HEK293 (cell line): ENCODE measurements at regions not wholly inside any gene's neighbourhood (a gene's known extent, or its start where the extent isn't known, plus 50 kb on each side); places are given as distances from the start of the nearest gene placed in this dataset.

Experiments
- CTCF ChIA-PET: fragments of 350-600 bp; formaldehyde crosslinking; extraction: SDS; loops from one replicate; lab custom pipeline; 2021; ENCODE audit warnings: antibody characterized with exemption; lab: Yijun Ruan, JAX
- POLR2A ChIA-PET: fragments of 300-600 bp; formaldehyde crosslinking; extraction: SDS; loops from one replicate; lab custom pipeline; 2020; ENCODE audit warnings: antibody characterized with exemption, inconsistent platforms; lab: Yijun Ruan, JAX
- H3K27ac ChIP-seq: fragments of 200-500 bp; sonication (Bioruptor generic); 2 replicates; pipeline ENCODE4 v1.5.1; 2014; ENCODE audit warnings: low read depth, low read length, control low read depth, inconsistent platforms; ENCODE audit errors: extremely low read depth
- H3K36me3 ChIP-seq, 2 experiments: fragments of 200-500 bp in 1 of 2; sonication (Bioruptor generic) in 1 of 2; 1 replicate in 1 of 2; 2 replicates in 1 of 2; pipeline ENCODE4 v1.5.1; 2014 to 2017; ENCODE audit warnings: inconsistent platforms in 2 of 2, low read length in 2 of 2; ENCODE audit not compliant: control insufficient read depth in 2 of 2, insufficient read depth in 1 of 2
- H3K4me1 ChIP-seq: fragments of 200-500 bp; sonication (Bioruptor generic); 2 replicates; pipeline ENCODE4 v1.5.1; 2014; ENCODE audit warnings: mild to moderate bottlenecking, low read length, inconsistent platforms; ENCODE audit not compliant: control insufficient read depth, insufficient read depth
- H3K4me3 ChIP-seq: 2 replicates; pipeline ENCODE4 v1.5.1; 2011; ENCODE audit warnings: low read depth, mild to moderate bottlenecking, control low read depth, low read length, moderate library complexity
- H3K9me3 ChIP-seq: fragments of 200-500 bp; sonication (Bioruptor generic); 2 replicates; pipeline ENCODE4 v1.5.1; 2014; ENCODE audit warnings: low read depth, low read length, inconsistent platforms; ENCODE audit not compliant: control insufficient read depth, insufficient read depth
- MYNN ChIP-seq: fragments of 450-650 bp; formaldehyde crosslinking; IDR thresholded peaks from 2 replicates; pipeline ENCODE4 v1.5.1; 2016; ENCODE audit warnings: missing biosample characterization, missing genetic modification characterization, borderline replicate concordance
- OVOL3 ChIP-seq: fragments of 450-650 bp; formaldehyde crosslinking; IDR thresholded peaks from 2 replicates; pipeline ENCODE4 v1.5.1; 2016; ENCODE audit warnings: missing biosample characterization, missing genetic modification characterization
- ZBTB1 ChIP-seq: fragments of 450-650 bp; formaldehyde crosslinking; IDR thresholded peaks from 2 replicates; pipeline ENCODE4 v1.5.1; 2016; ENCODE audit warnings: missing biosample characterization, missing genetic modification characterization
- ZBTB10 ChIP-seq: fragments of 450-650 bp; formaldehyde crosslinking; IDR thresholded peaks from 2 replicates; pipeline ENCODE4 v1.5.1; 2016; ENCODE audit warnings: missing biosample characterization, missing genetic modification characterization
- ZBTB48 ChIP-seq: fragments of 450-650 bp; formaldehyde crosslinking; IDR thresholded peaks from 2 replicates; pipeline ENCODE4 v1.5.1; 2016; ENCODE audit warnings: missing biosample characterization, missing genetic modification characterization
- ZNF148 ChIP-seq: fragments of 450-650 bp; formaldehyde crosslinking; IDR thresholded peaks from 2 replicates; pipeline ENCODE4 v1.5.0; 2017; ENCODE audit warnings: missing biosample characterization, missing genetic modification characterization, borderline replicate concordance
- ZNF248 ChIP-seq: fragments of 450-650 bp; formaldehyde crosslinking; IDR thresholded peaks from 2 replicates; pipeline ENCODE4 v1.5.1; 2017; ENCODE audit warnings: missing biosample characterization, missing genetic modification characterization
- ZNF274 ChIP-seq, 2 experiments: fragments of 200-500 bp in 1 of 2; fragments of 450-650 bp in 1 of 2; sonication (Bioruptor generic) in 1 of 2; formaldehyde crosslinking in 1 of 2; IDR thresholded peaks; 2 replicates each; pipeline versions ENCODE4 v1.5.1 to v1.6.1; 2014 to 2016; ENCODE audit warnings: borderline replicate concordance in 1 of 2, inconsistent platforms in 1 of 2, low read length in 1 of 2, missing biosample characterization in 1 of 2, missing genetic modification characterization in 1 of 2
- ZNF514 ChIP-seq: fragments of 450-650 bp; formaldehyde crosslinking; IDR thresholded peaks from 2 replicates; pipeline ENCODE4 v1.5.1; 2016; ENCODE audit warnings: missing biosample characterization, missing genetic modification characterization
- ZNF664 ChIP-seq: fragments of 450-650 bp; formaldehyde crosslinking; IDR thresholded peaks from 2 replicates; pipeline ENCODE4 v1.5.1; 2016; ENCODE audit warnings: missing biosample characterization, missing genetic modification characterization
- ZNF670 ChIP-seq: fragments of 450-650 bp; formaldehyde crosslinking; IDR thresholded peaks from 2 replicates; pipeline ENCODE4 v1.5.1; 2016; ENCODE audit warnings: missing biosample characterization, missing genetic modification characterization, low read depth
- ZNF704 ChIP-seq: fragments of 450-650 bp; formaldehyde crosslinking; IDR thresholded peaks from 2 replicates; pipeline ENCODE4 v1.5.1; 2016; ENCODE audit warnings: missing biosample characterization, missing genetic modification characterization
- ZNF785 ChIP-seq: fragments of 450-650 bp; formaldehyde crosslinking; IDR thresholded peaks from 2 replicates; pipeline ENCODE4 v1.5.1; 2016; ENCODE audit warnings: missing biosample characterization, missing genetic modification characterization
- ZSCAN16 ChIP-seq: fragments of 450-650 bp; formaldehyde crosslinking; IDR thresholded peaks from 2 replicates; pipeline ENCODE4 v1.5.1; 2016; ENCODE audit warnings: missing biosample characterization, missing genetic modification characterization
- TF ChIP-seq, protein P1 (sequence below): fragments of 450-650 bp; formaldehyde crosslinking; IDR thresholded peaks from 2 replicates; pipeline ENCODE4 v1.5.1; 2016; ENCODE audit warnings: missing biosample characterization, missing genetic modification characterization
- TF ChIP-seq, protein P2 (sequence below): fragments of 450-650 bp; formaldehyde crosslinking; IDR thresholded peaks from 2 replicates; pipeline ENCODE4; 2016; ENCODE audit warnings: missing biosample characterization, missing genetic modification characterization
- TF ChIP-seq, protein P3 (sequence below): fragments of 450-650 bp; formaldehyde crosslinking; IDR thresholded peaks from 2 replicates; pipeline ENCODE4 v1.5.1; 2016; ENCODE audit warnings: missing biosample characterization, missing genetic modification characterization, low read depth

DNA sequence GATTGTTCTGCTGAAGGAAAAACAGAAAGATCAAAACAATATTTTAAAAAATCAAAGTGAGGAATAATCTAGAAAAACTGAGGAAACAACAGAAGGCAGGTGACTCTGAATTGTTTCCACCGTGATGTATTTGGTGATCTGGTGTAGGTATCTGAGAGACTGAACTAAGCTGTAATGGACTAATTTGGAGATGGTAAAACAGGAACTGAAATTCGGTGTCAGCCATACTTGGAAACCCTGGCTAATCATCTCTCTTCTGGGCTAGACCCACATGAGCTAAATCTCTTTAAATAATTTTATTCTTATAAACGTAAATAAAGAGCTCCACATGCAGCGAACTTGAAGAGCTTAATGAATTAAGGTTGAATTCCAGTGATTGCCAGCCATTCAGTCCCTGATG is 1226.1 kb downstream of the NCAM2 start:
- ChIA-PET CTCF (interaction anchor here (0.5 kb wide), 1 partner anchor 18 kb away, joined by 3 read pairs; no protein-coding TSS in a partner anchor), POLR2A (no interaction called here)
- H3K27ac ChIP-seq: no peak overlapping the region
- no peak overlapping the region for H3K4me3 ChIP-seq
- H3K36me3 ChIP-seq: no peaks in the 10 kb centered on the region
- no peaks in the 10 kb centered on the region for H3K9me3 ChIP-seq
- no peaks in the 10 kb centered on the region for H3K4me1 ChIP-seq
- TF ChIP-seq MYNN (tag by site-specific recombination): no peak
- no peak for TF ChIP-seq ZNF664 (tag by site-specific recombination)
- no peak for TF ChIP-seq ZNF704 (tag by site-specific recombination)
- TF ChIP-seq, protein P1, sequence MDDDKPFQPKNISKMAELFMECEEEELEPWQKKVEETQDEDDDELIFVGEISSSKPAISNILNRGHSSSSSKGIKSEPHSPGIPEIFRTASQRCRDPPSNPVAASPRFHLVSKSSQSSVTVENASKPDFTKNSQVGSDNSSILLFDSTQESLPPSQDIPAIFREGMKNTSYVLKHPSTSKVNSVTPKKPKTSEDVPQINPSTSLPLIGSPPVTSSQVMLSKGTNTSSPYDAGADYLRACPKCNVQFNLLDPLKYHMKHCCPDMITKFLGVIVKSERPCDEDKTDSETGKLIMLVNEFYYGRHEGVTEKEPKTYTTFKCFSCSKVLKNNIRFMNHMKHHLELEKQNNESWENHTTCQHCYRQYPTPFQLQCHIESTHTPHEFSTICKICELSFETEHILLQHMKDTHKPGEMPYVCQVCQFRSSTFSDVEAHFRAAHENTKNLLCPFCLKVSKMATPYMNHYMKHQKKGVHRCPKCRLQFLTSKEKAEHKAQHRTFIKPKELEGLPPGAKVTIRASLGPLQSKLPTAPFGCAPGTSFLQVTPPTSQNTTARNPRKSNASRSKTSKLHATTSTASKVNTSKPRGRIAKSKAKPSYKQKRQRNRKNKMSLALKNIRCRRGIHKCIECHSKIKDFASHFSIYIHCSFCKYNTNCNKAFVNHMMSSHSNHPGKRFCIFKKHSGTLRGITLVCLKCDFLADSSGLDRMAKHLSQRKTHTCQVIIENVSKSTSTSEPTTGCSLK (tag by site-specific recombination): no peak

DNA sequence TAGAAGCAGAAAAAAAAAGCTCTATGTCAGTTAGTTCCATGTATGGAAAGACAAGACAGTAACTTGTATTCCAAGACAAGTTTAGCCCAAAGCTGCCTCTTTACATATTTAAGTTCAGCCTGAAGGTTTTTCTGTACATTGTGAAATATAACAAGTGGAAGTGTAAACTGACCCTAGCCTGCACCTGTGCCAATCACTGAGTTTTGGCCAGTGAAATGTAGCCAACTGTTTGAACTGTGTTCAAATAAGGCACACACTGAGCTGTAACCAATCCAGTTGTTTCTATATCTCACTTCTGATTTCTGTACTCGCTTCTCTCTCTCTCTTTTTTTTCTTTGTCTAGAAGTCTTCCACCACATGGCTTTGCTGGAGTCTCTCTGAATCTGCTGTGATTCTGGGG is 1227.1 kb downstream of the NCAM2 start:
- Histone ChIP-seq H3K4me3 (no peak overlapping the region), H3K27ac (no peak overlapping the region), H3K9me3 (no peaks in the 10 kb centered on the region), H3K4me1 (no peaks in the 10 kb centered on the region), H3K36me3 (no peaks in the 10 kb centered on the region)
- TF ChIP-seq ZNF514 (tag by site-specific recombination) (no peak), ZBTB48 (no peak)
- ChIA-PET POLR2A (no interaction called here), CTCF (no interaction called here)

DNA sequence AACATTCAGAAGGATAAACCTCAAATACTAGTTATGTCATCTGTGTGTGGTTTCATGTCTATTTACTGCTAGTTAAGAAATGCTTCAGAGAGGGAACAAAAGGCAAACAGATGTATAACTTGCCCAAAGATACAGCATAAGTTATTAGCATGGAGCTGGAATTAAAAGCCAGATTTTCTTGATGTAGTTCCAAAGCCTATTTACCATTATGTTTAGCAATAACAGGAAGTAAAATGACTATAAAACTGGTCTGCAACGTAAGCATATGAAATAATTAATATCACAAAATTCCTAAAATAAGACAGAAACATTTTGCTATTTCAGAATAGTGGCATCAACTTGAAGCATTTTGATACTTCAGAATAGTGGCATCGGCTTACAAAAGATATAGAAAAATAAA is 1232.8 kb downstream of the NCAM2 start:
- Histone ChIP-seq H3K9me3 (no peaks in the 10 kb centered on the region), H3K27ac (no peak overlapping the region), H3K4me3 (no peak overlapping the region), H3K4me1 (no peaks in the 10 kb centered on the region), H3K36me3 (no peaks in the 10 kb centered on the region)
- CTCF ChIA-PET: no interaction called here
- TF ChIP-seq ZBTB10 (tag by site-specific recombination) (no peak), ZNF148 (tag by site-specific recombination) (no peak), ZSCAN16 (tag by site-specific recombination) (no peak), ZNF664 (tag by site-specific recombination) (no peak), ZBTB1 (no peak), ZNF274 (IDR thresholded peaks at IDR 0.05; ENCODE audit: low read length) (no peak), ZNF274 (tag by site-specific recombination; IDR thresholded peaks at IDR 0.05; ENCODE audit: borderline replicate concordance) (no peak), ZNF785 (tag by site-specific recombination) (no peak), ZNF248 (tag by site-specific recombination) (no peak), ZNF670 (no peak), OVOL3 (tag by site-specific recombination) (no peak)
- TF ChIP-seq, protein P2, sequence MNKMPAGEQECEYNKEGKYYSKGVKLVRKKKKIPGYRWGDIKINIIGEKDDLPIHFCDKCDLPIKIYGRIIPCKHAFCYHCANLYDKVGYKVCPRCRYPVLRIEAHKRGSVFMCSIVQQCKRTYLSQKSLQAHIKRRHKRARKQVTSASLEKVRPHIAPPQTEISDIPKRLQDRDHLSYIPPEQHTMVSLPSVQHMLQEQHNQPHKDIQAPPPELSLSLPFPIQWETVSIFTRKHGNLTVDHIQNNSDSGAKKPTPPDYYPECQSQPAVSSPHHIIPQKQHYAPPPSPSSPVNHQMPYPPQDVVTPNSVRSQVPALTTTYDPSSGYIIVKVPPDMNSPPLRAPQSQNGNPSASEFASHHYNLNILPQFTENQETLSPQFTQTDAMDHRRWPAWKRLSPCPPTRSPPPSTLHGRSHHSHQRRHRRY: no peak
- TF ChIP-seq, protein P3, sequence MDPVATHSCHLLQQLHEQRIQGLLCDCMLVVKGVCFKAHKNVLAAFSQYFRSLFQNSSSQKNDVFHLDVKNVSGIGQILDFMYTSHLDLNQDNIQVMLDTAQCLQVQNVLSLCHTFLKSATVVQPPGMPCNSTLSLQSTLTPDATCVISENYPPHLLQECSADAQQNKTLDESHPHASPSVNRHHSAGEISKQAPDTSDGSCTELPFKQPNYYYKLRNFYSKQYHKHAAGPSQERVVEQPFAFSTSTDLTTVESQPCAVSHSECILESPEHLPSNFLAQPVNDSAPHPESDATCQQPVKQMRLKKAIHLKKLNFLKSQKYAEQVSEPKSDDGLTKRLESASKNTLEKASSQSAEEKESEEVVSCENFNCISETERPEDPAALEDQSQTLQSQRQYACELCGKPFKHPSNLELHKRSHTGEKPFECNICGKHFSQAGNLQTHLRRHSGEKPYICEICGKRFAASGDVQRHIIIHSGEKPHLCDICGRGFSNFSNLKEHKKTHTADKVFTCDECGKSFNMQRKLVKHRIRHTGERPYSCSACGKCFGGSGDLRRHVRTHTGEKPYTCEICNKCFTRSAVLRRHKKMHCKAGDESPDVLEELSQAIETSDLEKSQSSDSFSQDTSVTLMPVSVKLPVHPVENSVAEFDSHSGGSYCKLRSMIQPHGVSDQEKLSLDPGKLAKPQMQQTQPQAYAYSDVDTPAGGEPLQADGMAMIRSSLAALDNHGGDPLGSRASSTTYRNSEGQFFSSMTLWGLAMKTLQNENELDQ (tag by site-specific recombination): no peak
- POLR2A ChIA-PET: no interaction called here
